ENCODE measurements at regions not wholly inside any gene's neighbourhood (a gene's known extent, or its start where the extent isn't known, plus 50 kb on each side); places are given as distances from the start of the nearest gene placed in this dataset.

GRCh38 chr2:236705295-236706105 is 135.9 kb downstream of the ACKR3 start:
- no peaks in the 10 kb centered on the region for H3K9me3 Mint-ChIP-seq
- H3K27me3 Mint-ChIP-seq, result no peaks in the 10 kb centered on the region
- H3K4me3 Mint-ChIP-seq, result no peak overlapping the region
- no peak overlapping the region for H3K27ac Mint-ChIP-seq
- no peaks in the 10 kb centered on the region for H3K36me3 Mint-ChIP-seq
- no peaks in the 10 kb centered on the region for H3K4me1 Mint-ChIP-seq

- Mint-ChIP-seq H3K27ac (no peak overlapping the region), H3K36me3 (no peaks in the 10 kb centered on the region)
Measured at GRCh38 chr2:236706288-236706687, 136.7 kb downstream of the ACKR3 start.

GRCh38 chr2:236706803-236707202 is 137.2 kb downstream of the ACKR3 start:
- Mint-ChIP-seq H3K4me1 (no peaks in the 10 kb centered on the region), H3K9me3 (no peaks in the 10 kb centered on the region), H3K36me3 (no peaks in the 10 kb centered on the region), H3K4me3 (no peak overlapping the region), H3K27me3 (no peaks in the 10 kb centered on the region), H3K27ac (no peak overlapping the region)

More at GRCh38 chr2:236706288-236706687, 136.7 kb downstream of the ACKR3 start:
- Mint-ChIP-seq H3K4me3 (no peak overlapping the region), H3K4me1 (no peaks in the 10 kb centered on the region), H3K9me3 (no peaks in the 10 kb centered on the region), H3K27me3 (no peaks in the 10 kb centered on the region)

- no peaks in the 10 kb centered on the region for H3K4me1 Mint-ChIP-seq
- H3K36me3 Mint-ChIP-seq, result no peaks in the 10 kb centered on the region
- H3K9me3 Mint-ChIP-seq, result no peaks in the 10 kb centered on the region
- H3K27me3 Mint-ChIP-seq, result peaks cover 3% of the 10 kb centered on the region
- no peak overlapping the region for H3K4me3 Mint-ChIP-seq
- H3K27ac Mint-ChIP-seq, result no peak overlapping the region
Measured at GRCh38 chr2:236711440-236711839, 141.8 kb downstream of the ACKR3 start.

- peaks cover 8% of the 10 kb centered on the region for H3K27me3 Mint-ChIP-seq
- no peaks in the 10 kb centered on the region for H3K9me3 Mint-ChIP-seq
- no peaks in the 10 kb centered on the region for H3K4me1 Mint-ChIP-seq
- H3K27ac Mint-ChIP-seq, result no peak overlapping the region
- H3K4me3 Mint-ChIP-seq, result no peak overlapping the region
- H3K36me3 Mint-ChIP-seq, result no peaks in the 10 kb centered on the region
Measured at GRCh38 chr2:236712304-236712703, 142.7 kb downstream of the ACKR3 start.

GRCh38 chr2:236712961-236713673 is 143.5 kb downstream of the ACKR3 start:
- H3K4me1 Mint-ChIP-seq, result no peaks in the 10 kb centered on the region
- H3K27me3 Mint-ChIP-seq, result peaks cover 8% of the 10 kb centered on the region
- H3K27ac Mint-ChIP-seq, result no peak overlapping the region
- H3K36me3 Mint-ChIP-seq, result no peaks in the 10 kb centered on the region
- H3K9me3 Mint-ChIP-seq, result no peaks in the 10 kb centered on the region
- no peak overlapping the region for H3K4me3 Mint-ChIP-seq

GRCh38 chr2:236714080-236714479 is 144.5 kb downstream of the ACKR3 start:
- H3K27me3 Mint-ChIP-seq, result peaks cover 10% of the 10 kb centered on the region
- no peak overlapping the region for H3K27ac Mint-ChIP-seq
- H3K36me3 Mint-ChIP-seq, result no peaks in the 10 kb centered on the region
- no peaks in the 10 kb centered on the region for H3K9me3 Mint-ChIP-seq
- H3K4me3 Mint-ChIP-seq, result no peak overlapping the region
- H3K4me1 Mint-ChIP-seq, result no peaks in the 10 kb centered on the region

GRCh38 chr2:236715077-236715476 is 145.5 kb downstream of the ACKR3 start:
- no peaks in the 10 kb centered on the region for H3K36me3 Mint-ChIP-seq
- no peaks in the 10 kb centered on the region for H3K4me1 Mint-ChIP-seq
- no peak overlapping the region for H3K4me3 Mint-ChIP-seq
- no peaks in the 10 kb centered on the region for H3K9me3 Mint-ChIP-seq
- peaks cover 10% of the 10 kb centered on the region for H3K27me3 Mint-ChIP-seq
- H3K27ac Mint-ChIP-seq, result no peak overlapping the region

- Mint-ChIP-seq H3K27ac (no peak overlapping the region), H3K4me3 (no peak overlapping the region), H3K9me3 (no peaks in the 10 kb centered on the region), H3K4me1 (no peaks in the 10 kb centered on the region), H3K27me3 (peaks cover 10% of the 10 kb centered on the region), H3K36me3 (no peaks in the 10 kb centered on the region)
Measured at GRCh38 chr2:236715491-236715961, 145.9 kb downstream of the ACKR3 start.

GRCh38 chr2:236717120-236717519 is 147.5 kb downstream of the ACKR3 start:
- Mint-ChIP-seq H3K27ac (no peak overlapping the region), H3K4me1 (no peaks in the 10 kb centered on the region), H3K36me3 (no peaks in the 10 kb centered on the region), H3K9me3 (no peaks in the 10 kb centered on the region), H3K4me3 (no peak overlapping the region), H3K27me3 (peaks cover 10% of the 10 kb centered on the region)

GRCh38 chr2:236717729-236718128 is 148.1 kb downstream of the ACKR3 start:
- H3K27ac Mint-ChIP-seq, result no peak overlapping the region
- H3K4me1 Mint-ChIP-seq, result no peaks in the 10 kb centered on the region
- H3K36me3 Mint-ChIP-seq, result no peaks in the 10 kb centered on the region
- no peak overlapping the region for H3K4me3 Mint-ChIP-seq
- H3K27me3 Mint-ChIP-seq, result peaks cover 10% of the 10 kb centered on the region
- H3K9me3 Mint-ChIP-seq, result no peaks in the 10 kb centered on the region

- Mint-ChIP-seq H3K27ac (no peak overlapping the region), H3K9me3 (no peaks in the 10 kb centered on the region), H3K27me3 (peaks cover 10% of the 10 kb centered on the region), H3K36me3 (no peaks in the 10 kb centered on the region), H3K4me3 (no peak overlapping the region), H3K4me1 (no peaks in the 10 kb centered on the region)
Measured at GRCh38 chr2:236718207-236718992, 148.8 kb downstream of the ACKR3 start.

GRCh38 chr2:236719192-236719635 is 149.6 kb downstream of the ACKR3 start:
- no peaks in the 10 kb centered on the region for H3K36me3 Mint-ChIP-seq
- no peaks in the 10 kb centered on the region for H3K9me3 Mint-ChIP-seq
- H3K4me1 Mint-ChIP-seq, result no peaks in the 10 kb centered on the region
- no peak overlapping the region for H3K27ac Mint-ChIP-seq
- H3K27me3 Mint-ChIP-seq, result peaks cover 10% of the 10 kb centered on the region
- H3K4me3 Mint-ChIP-seq, result no peak overlapping the region

- Mint-ChIP-seq H3K4me3 (no peak overlapping the region), H3K36me3 (no peaks in the 10 kb centered on the region), H3K4me1 (no peaks in the 10 kb centered on the region), H3K9me3 (no peaks in the 10 kb centered on the region), H3K27me3 (peaks cover 10% of the 10 kb centered on the region), H3K27ac (no peak overlapping the region)
Measured at GRCh38 chr2:236720974-236721540, 151.4 kb downstream of the ACKR3 start.

GRCh38 chr2:236724200-236724599 is 154.6 kb downstream of the ACKR3 start:
- Mint-ChIP-seq H3K27me3 (no peaks in the 10 kb centered on the region), H3K36me3 (no peaks in the 10 kb centered on the region), H3K9me3 (no peaks in the 10 kb centered on the region), H3K4me1 (no peaks in the 10 kb centered on the region), H3K4me3 (no peak overlapping the region), H3K27ac (no peak overlapping the region)
